ENCODE measurements at regions not wholly inside any gene's neighbourhood (a gene's known extent, or its start where the extent isn't known, plus 50 kb on each side); places are given as distances from the start of the nearest gene placed in this dataset.
"Not testable (repeated sequence)": the region's sequence is repeated elsewhere in the genome, so short reads cannot be mapped to it uniquely, and the experiment has no call there.

DNA sequence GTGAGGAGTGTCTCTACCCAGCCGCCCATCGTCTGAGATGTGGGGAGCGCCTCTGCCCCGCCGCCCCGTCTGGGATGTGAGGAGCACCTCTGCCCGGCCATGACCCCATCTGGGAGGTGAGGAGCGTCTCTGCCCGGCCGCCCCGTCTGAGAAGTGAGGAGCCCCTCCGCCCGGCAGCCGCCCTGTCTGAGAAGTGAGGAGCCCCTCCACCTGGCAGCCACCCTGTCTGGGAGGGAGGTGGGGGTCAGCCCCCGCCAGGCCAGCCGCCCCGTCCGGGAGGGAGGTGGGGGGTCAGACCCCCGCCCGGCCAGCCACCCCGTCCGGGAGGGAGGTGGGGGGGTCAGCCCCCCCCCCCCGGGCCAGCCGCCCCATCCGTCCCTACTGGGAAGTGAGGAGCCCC is 132.4 kb upstream of the TMEM168 start:
- TF ChIP-seq, protein P1, sequence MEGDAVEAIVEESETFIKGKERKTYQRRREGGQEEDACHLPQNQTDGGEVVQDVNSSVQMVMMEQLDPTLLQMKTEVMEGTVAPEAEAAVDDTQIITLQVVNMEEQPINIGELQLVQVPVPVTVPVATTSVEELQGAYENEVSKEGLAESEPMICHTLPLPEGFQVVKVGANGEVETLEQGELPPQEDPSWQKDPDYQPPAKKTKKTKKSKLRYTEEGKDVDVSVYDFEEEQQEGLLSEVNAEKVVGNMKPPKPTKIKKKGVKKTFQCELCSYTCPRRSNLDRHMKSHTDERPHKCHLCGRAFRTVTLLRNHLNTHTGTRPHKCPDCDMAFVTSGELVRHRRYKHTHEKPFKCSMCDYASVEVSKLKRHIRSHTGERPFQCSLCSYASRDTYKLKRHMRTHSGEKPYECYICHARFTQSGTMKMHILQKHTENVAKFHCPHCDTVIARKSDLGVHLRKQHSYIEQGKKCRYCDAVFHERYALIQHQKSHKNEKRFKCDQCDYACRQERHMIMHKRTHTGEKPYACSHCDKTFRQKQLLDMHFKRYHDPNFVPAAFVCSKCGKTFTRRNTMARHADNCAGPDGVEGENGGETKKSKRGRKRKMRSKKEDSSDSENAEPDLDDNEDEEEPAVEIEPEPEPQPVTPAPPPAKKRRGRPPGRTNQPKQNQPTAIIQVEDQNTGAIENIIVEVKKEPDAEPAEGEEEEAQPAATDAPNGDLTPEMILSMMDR (IDR thresholded peaks at IDR 0.05), result not testable (repeated sequence)
- TF ChIP-seq POLR2A (IDR thresholded peaks at IDR 0.05), result not testable (repeated sequence)

Data from gastroesophageal sphincter (tissue), 3 donors.